ENCODE measurements at regions not wholly inside any gene's neighbourhood (a gene's known extent, or its start where the extent isn't known, plus 50 kb on each side); places are given as distances from the start of the nearest gene placed in this dataset.

DNA sequence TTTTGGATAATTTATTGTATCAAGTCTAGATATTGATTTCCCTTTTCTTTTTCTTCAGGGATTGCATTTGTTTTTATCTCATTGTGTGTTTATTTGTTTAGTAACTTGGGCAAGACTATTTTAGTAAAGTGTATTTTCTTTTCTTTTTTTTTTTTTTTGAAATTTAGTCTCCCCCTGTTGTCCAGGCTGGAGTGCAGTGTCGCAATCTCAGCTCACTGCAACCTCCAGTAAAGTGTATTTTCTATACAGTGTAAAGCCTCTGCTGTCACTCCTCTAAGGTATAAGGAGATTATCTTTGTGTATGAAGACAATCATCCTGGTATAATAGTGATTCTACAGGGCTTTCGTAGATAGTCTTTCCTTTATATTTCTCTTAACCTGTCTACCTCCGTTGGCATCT is 2546.0 kb downstream of the PCDH9 start (continued):
- TF ChIP-seq, protein P1, sequence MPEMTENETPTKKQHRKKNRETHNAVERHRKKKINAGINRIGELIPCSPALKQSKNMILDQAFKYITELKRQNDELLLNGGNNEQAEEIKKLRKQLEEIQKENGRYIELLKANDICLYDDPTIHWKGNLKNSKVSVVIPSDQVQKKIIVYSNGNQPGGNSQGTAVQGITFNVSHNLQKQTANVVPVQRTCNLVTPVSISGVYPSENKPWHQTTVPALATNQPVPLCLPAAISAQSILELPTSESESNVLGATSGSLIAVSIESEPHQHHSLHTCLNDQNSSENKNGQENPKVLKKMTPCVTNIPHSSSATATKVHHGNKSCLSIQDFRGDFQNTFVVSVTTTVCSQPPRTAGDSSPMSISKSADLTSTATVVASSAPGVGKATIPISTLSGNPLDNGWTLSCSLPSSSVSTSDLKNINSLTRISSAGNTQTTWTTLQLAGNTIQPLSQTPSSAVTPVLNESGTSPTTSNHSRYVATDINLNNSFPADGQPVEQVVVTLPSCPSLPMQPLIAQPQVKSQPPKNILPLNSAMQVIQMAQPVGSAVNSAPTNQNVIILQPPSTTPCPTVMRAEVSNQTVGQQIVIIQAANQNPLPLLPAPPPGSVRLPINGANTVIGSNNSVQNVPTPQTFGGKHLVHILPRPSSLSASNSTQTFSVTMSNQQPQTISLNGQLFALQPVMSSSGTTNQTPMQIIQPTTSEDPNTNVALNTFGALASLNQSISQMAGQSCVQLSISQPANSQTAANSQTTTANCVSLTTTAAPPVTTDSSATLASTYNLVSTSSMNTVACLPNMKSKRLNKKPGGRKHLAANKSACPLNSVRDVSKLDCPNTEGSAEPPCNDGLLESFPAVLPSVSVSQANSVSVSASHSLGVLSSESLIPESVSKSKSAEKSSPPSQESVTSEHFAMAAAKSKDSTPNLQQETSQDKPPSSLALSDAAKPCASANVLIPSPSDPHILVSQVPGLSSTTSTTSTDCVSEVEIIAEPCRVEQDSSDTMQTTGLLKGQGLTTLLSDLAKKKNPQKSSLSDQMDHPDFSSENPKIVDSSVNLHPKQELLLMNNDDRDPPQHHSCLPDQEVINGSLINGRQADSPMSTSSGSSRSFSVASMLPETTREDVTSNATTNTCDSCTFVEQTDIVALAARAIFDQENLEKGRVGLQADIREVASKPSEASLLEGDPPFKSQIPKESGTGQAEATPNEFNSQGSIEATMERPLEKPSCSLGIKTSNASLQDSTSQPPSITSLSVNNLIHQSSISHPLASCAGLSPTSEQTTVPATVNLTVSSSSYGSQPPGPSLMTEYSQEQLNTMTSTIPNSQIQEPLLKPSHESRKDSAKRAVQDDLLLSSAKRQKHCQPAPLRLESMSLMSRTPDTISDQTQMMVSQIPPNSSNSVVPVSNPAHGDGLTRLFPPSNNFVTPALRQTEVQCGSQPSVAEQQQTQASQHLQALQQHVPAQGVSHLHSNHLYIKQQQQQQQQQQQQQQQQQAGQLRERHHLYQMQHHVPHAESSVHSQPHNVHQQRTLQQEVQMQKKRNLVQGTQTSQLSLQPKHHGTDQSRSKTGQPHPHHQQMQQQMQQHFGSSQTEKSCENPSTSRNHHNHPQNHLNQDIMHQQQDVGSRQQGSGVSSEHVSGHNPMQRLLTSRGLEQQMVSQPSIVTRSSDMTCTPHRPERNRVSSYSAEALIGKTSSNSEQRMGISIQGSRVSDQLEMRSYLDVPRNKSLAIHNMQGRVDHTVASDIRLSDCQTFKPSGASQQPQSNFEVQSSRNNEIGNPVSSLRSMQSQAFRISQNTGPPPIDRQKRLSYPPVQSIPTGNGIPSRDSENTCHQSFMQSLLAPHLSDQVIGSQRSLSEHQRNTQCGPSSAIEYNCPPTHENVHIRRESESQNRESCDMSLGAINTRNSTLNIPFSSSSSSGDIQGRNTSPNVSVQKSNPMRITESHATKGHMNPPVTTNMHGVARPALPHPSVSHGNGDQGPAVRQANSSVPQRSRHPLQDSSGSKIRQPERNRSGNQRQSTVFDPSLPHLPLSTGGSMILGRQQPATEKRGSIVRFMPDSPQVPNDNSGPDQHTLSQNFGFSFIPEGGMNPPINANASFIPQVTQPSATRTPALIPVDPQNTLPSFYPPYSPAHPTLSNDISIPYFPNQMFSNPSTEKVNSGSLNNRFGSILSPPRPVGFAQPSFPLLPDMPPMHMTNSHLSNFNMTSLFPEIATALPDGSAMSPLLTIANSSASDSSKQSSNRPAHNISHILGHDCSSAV (CRISPR knock-in tag; IDR thresholded peaks at IDR 0.05; ENCODE audit: borderline replicate concordance) = no peak
- no peak for TF ChIP-seq MIXL1 (CRISPR knock-in tag; IDR thresholded peaks at IDR 0.05)
- TF ChIP-seq, protein P2, sequence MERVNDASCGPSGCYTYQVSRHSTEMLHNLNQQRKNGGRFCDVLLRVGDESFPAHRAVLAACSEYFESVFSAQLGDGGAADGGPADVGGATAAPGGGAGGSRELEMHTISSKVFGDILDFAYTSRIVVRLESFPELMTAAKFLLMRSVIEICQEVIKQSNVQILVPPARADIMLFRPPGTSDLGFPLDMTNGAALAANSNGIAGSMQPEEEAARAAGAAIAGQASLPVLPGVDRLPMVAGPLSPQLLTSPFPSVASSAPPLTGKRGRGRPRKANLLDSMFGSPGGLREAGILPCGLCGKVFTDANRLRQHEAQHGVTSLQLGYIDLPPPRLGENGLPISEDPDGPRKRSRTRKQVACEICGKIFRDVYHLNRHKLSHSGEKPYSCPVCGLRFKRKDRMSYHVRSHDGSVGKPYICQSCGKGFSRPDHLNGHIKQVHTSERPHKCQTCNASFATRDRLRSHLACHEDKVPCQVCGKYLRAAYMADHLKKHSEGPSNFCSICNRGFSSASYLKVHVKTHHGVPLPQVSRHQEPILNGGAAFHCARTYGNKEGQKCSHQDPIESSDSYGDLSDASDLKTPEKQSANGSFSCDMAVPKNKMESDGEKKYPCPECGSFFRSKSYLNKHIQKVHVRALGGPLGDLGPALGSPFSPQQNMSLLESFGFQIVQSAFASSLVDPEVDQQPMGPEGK (CRISPR knock-in tag; IDR thresholded peaks at IDR 0.05) = no peak
- TF ChIP-seq ZNF317 (CRISPR knock-in tag; IDR thresholded peaks at IDR 0.05) = no peak
- no peak for TF ChIP-seq ZNF761 (CRISPR knock-in tag; conservative IDR thresholded peaks at IDR 0.05)
